Glutamatergic neuron (in vitro differentiated cells): ENCODE measurements at regions not wholly inside any gene's neighbourhood (a gene's known extent, or its start where the extent isn't known, plus 50 kb on each side); places are given as distances from the start of the nearest gene placed in this dataset.

Source experiments
- DNase-seq: peaks from one replicate; pipeline ENCODE4 v3.0.0; 2022
- H3K27ac Mint-ChIP-seq: one replicate; pipeline ENCODE4 v1.8.0; 2020; ENCODE audit warnings: mild to moderate bottlenecking, mixed read lengths, inconsistent platforms; ENCODE audit not compliant: unreplicated experiment
- H3K27me3 Mint-ChIP-seq: one replicate; pipeline ENCODE4 v1.8.0; 2020; ENCODE audit warnings: mild to moderate bottlenecking, moderate library complexity, mixed read lengths, inconsistent platforms; ENCODE audit not compliant: unreplicated experiment
- H3K36me3 Mint-ChIP-seq: one replicate; pipeline ENCODE4 v1.8.0; 2020; ENCODE audit warnings: mild to moderate bottlenecking, mixed read lengths, inconsistent platforms; ENCODE audit not compliant: unreplicated experiment
- H3K4me1 Mint-ChIP-seq: one replicate; pipeline ENCODE4 v1.8.0; 2020; ENCODE audit warnings: mild to moderate bottlenecking, low read depth, mixed read lengths, inconsistent platforms; ENCODE audit not compliant: unreplicated experiment
- H3K4me3 Mint-ChIP-seq: one replicate; pipeline ENCODE4 v1.8.0; 2020; ENCODE audit warnings: mild to moderate bottlenecking, mixed read lengths, inconsistent platforms; ENCODE audit not compliant: unreplicated experiment
- H3K9me3 Mint-ChIP-seq: one replicate; pipeline ENCODE4 v1.8.0; 2020; ENCODE audit warnings: mild to moderate bottlenecking, moderate library complexity, mixed read lengths, inconsistent platforms; ENCODE audit not compliant: unreplicated experiment
- CTCF ChIP-seq: fragments of 200-600 bp; sonication (generic); IDR thresholded peaks from one replicate; pipeline ENCODE4 v1.5.0; 2021; ENCODE audit not compliant: partially characterized antibody, unreplicated experiment

GRCh38 chr10:3475367-3475766 is 302.8 kb upstream of the PITRM1 start:
- TF ChIP-seq CTCF = no peak
- no peak overlapping the region for H3K27ac Mint-ChIP-seq

GRCh38 chr10:3474266-3474665 is 301.7 kb upstream of the PITRM1 start:
- no peak overlapping the region for H3K4me3 Mint-ChIP-seq
- H3K36me3 Mint-ChIP-seq = no peaks in the 10 kb centered on the region
- no peaks in the 10 kb centered on the region for H3K9me3 Mint-ChIP-seq
- H3K4me1 Mint-ChIP-seq = peaks cover 10% of the 10 kb centered on the region
- no peak overlapping the region for H3K27ac Mint-ChIP-seq
- peaks cover 3% of the 10 kb centered on the region for H3K27me3 Mint-ChIP-seq
- no peak for TF ChIP-seq CTCF
- no peak for DNase-seq

More at GRCh38 chr10:3475367-3475766, 302.8 kb upstream of the PITRM1 start:
- Mint-ChIP-seq H3K36me3 (peaks cover 6% of the 10 kb centered on the region), H3K4me3 (no peak overlapping the region), H3K27me3 (peaks cover 3% of the 10 kb centered on the region), H3K9me3 (no peaks in the 10 kb centered on the region), H3K4me1 (peaks cover 5% of the 10 kb centered on the region)
- DNase-seq = no peak

DNA sequence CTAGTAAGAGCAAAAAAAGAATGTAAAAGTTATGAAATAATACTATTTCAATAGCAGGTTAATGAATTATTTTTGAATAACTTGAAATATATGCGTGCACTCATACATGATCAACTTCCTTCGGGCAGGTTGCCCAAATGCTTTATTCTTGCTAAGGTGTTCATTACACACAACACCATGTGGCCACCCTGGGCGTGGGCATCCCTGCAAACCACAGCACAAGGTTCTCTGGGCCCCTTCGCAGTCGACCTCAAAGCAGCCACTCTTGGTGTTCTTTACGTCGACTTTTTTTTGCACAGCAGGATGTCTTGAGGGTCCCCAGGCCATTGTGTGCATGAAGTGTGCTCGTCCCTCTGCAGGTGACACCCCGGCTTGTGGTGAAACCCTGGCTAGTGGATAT is 300.7 kb upstream of the PITRM1 start:
- Mint-ChIP-seq H3K27ac (no peak overlapping the region), H3K36me3 (no peaks in the 10 kb centered on the region), H3K4me1 (peaks cover 18% of the 10 kb centered on the region), H3K4me3 (no peak overlapping the region), H3K27me3 (peaks cover 2% of the 10 kb centered on the region), H3K9me3 (no peaks in the 10 kb centered on the region)
- no peak for DNase-seq
- no peak for TF ChIP-seq CTCF

DNA sequence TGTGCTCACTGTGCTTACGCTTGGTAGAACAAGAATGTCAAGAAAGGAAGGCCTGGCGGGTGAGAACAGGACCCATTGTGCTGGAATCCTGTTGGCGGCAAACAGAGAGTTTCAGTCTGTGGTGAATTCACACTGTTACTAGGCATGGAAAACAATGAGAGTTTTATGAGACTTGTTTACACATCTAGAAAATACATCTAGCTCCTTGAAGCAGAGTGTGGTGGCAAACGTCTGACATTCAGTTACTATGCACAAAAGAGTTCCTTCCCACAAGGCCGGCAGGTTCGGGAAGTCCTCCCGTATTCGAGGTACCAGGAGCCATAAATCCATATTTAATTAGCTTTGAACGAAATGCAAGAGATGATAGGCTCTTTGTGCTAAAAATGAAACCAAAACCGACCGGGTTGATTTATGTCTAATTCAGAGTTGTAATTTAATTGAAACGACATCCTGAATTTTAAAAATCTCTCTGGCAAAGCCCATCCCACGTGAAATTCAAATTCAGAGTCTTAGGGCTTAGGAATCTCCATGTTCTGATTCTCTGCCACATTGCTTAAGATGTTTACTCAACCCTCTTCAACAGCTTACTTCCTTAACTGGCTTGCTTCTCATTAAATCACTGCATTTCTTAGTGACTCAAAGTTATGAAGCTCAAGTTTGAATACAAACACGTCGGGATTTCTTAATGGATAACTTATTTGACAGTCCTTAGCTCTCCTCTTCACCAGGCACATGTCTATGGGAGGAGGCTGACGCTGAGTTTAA is 299.9 kb upstream of the PITRM1 start:
- DNase-seq = no peak
- TF ChIP-seq CTCF = no peak
- H3K9me3 Mint-ChIP-seq = peaks cover under 1% of the 10 kb centered on the region
- no peak overlapping the region for H3K27ac Mint-ChIP-seq
- H3K36me3 Mint-ChIP-seq = no peaks in the 10 kb centered on the region
- no peak overlapping the region for H3K4me3 Mint-ChIP-seq
- peaks cover 2% of the 10 kb centered on the region for H3K27me3 Mint-ChIP-seq
- peaks cover 19% of the 10 kb centered on the region for H3K4me1 Mint-ChIP-seq

DNA sequence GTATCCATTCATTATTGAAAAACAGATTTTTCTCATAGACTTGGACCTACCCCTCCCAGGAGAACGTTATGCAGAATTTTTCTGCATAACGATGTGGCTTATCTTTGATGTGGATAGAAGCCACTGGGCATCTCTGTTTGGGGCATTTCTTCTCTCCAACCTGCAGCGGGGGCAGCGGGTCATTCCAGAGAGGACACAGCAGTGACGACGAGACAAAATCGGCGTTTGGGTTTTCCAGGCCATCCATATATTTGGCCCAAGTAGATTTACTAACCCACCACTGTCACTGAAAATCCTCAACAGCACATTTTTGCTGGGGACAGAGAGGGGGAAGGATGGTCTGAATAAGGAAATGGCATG is 299.3 kb upstream of the PITRM1 start:
- peaks cover 2% of the 10 kb centered on the region for H3K27me3 Mint-ChIP-seq
- H3K4me3 Mint-ChIP-seq = no peak overlapping the region
- H3K36me3 Mint-ChIP-seq = no peaks in the 10 kb centered on the region
- H3K27ac Mint-ChIP-seq = no peak overlapping the region
- peaks cover 21% of the 10 kb centered on the region for H3K4me1 Mint-ChIP-seq
- no peak for TF ChIP-seq CTCF
- no peak for DNase-seq
- H3K9me3 Mint-ChIP-seq = peaks cover 2% of the 10 kb centered on the region
